Neuronal stem cell (in vitro differentiated cells): ENCODE measurements at regions not wholly inside any gene's neighbourhood (a gene's known extent, or its start where the extent isn't known, plus 50 kb on each side); places are given as distances from the start of the nearest gene placed in this dataset.

Source experiments
- DNase-seq: peaks from one replicate; pipeline ENCODE4 v3.0.0-alpha.2; 2013; ENCODE audit warnings: low spot score
- H2AFZ ChIP-seq: one replicate; pipeline ENCODE4 v1.6.1; 2013; ENCODE audit warnings: mild to moderate bottlenecking, low read length, inconsistent platforms
- H2AK5ac ChIP-seq: 2 replicates; pipeline ENCODE4 v1.6.1; 2013; ENCODE audit warnings: low read depth, mild to moderate bottlenecking, inconsistent platforms, low read length, moderate library complexity, mixed read lengths
- H2BK120ac ChIP-seq: 2 replicates; pipeline ENCODE4 v1.6.1; 2013; ENCODE audit warnings: low read depth, mild to moderate bottlenecking, inconsistent platforms, low read length, moderate library complexity, mixed read lengths
- H2BK12ac ChIP-seq: one replicate; pipeline ENCODE4 v1.6.1; 2013; ENCODE audit warnings: low read length, inconsistent platforms
- H2BK15ac ChIP-seq: 2 replicates; pipeline ENCODE4 v1.6.1; 2013; ENCODE audit warnings: mild to moderate bottlenecking, low read length, inconsistent platforms, mixed read lengths
- H2BK5ac ChIP-seq: one replicate; pipeline ENCODE4 v1.6.1; 2013; ENCODE audit warnings: inconsistent platforms, mild to moderate bottlenecking, low read length, moderate library complexity
- H3K14ac ChIP-seq: one replicate; pipeline ENCODE4 v1.6.1; 2013; ENCODE audit warnings: low read length, inconsistent platforms
- H3K18ac ChIP-seq: 2 replicates; pipeline ENCODE4 v1.6.1; 2013; ENCODE audit warnings: low read length, inconsistent platforms
- H3K23ac ChIP-seq: 2 replicates; pipeline ENCODE4 v1.6.1; 2013; ENCODE audit warnings: low read depth, mild to moderate bottlenecking, mixed read lengths, low read length, inconsistent platforms; ENCODE audit not compliant: poor library complexity
- H3K27ac ChIP-seq: replicated peaks from 3 replicates; pipeline ENCODE4 v1.5.1; 2013; ENCODE audit warnings: low read length, inconsistent platforms
- H3K27me3 ChIP-seq, 3 experiments: 2 replicates each; pipeline ENCODE4 v1.6.1; 2013; ENCODE audit warnings: low read length in 3 of 3, mild to moderate bottlenecking in 2 of 3, inconsistent platforms in 1 of 3, low read depth in 1 of 3, mixed read lengths in 1 of 3, moderate library complexity in 1 of 3; ENCODE audit not compliant: control insufficient read depth in 3 of 3, insufficient read depth in 3 of 3
- H3K36me3 ChIP-seq, 2 donors: replicated peaks in 1 of 2; 2 replicates each; pipeline ENCODE4 v1.6.1; 2013; ENCODE audit warnings: low read length in 2 of 2; ENCODE audit not compliant: control insufficient read depth in 2 of 2, insufficient read depth in 2 of 2
- H3K4ac ChIP-seq: 2 replicates; pipeline ENCODE4 v1.6.1; 2013; ENCODE audit warnings: inconsistent platforms, mild to moderate bottlenecking, low read length, moderate library complexity
- H3K4me1 ChIP-seq, 2 donors: 1 replicate in 1 of 2; 2 replicates in 1 of 2; pipeline ENCODE4 v1.6.1; 2013; ENCODE audit warnings: low read length in 2 of 2, low read depth in 1 of 2; ENCODE audit not compliant: control insufficient read depth in 2 of 2, insufficient read depth in 1 of 2
- H3K4me2 ChIP-seq: one replicate; pipeline ENCODE4 v1.6.1; 2013; ENCODE audit warnings: mild to moderate bottlenecking, low read length, inconsistent platforms; ENCODE audit not compliant: insufficient read depth, poor library complexity, severe bottlenecking
- H3K4me3 ChIP-seq, 2 donors: 2 replicates each; pipeline ENCODE4 v1.5.1; 2013; ENCODE audit warnings: low read length in 2 of 2, mild to moderate bottlenecking in 2 of 2, inconsistent platforms in 1 of 2, moderate library complexity in 1 of 2
- H3K79me1 ChIP-seq: one replicate; pipeline ENCODE4 v1.6.1; 2013; ENCODE audit warnings: low read depth, mild to moderate bottlenecking, inconsistent platforms, low read length, moderate library complexity
- H3K9ac ChIP-seq: one replicate; pipeline ENCODE4 v1.6.1; 2013; ENCODE audit warnings: mild to moderate bottlenecking, low read depth, low read length, inconsistent platforms; ENCODE audit not compliant: poor library complexity
- H3K9me3 ChIP-seq, 2 donors: replicated peaks in 1 of 2; 2 replicates each; pipeline versions ENCODE3 to v1.6.1; 2013; ENCODE audit warnings: low read length in 2 of 2, mild to moderate bottlenecking in 2 of 2, inconsistent platforms in 1 of 2, low read depth in 1 of 2, mixed read lengths in 1 of 2, moderate library complexity in 1 of 2; ENCODE audit not compliant: control insufficient read depth in 2 of 2, insufficient read depth in 1 of 2
- H4K8ac ChIP-seq: one replicate; pipeline ENCODE4 v1.6.1; 2013; ENCODE audit warnings: low read depth, mild to moderate bottlenecking, inconsistent platforms, low read length, moderate library complexity
- H4K91ac ChIP-seq: one replicate; pipeline ENCODE4 v1.6.1; 2013; ENCODE audit warnings: low read length, low read depth, mild to moderate bottlenecking, inconsistent platforms; ENCODE audit not compliant: poor library complexity
- WGBS, 2 donors: extraction: QIAGEN DNeasy Blood & Tissue Kit; methylation state at CpG; one replicate each; pipeline ENCODE4 v1.1.7; 2013; ENCODE audit warnings: missing lambda C conversion rate in 2 of 2, mixed read lengths in 1 of 2; ENCODE audit not compliant: insufficient read length in 2 of 2, insufficient replicate concordance in 1 of 2; ENCODE audit errors: extremely low coverage in 2 of 2; 5-methylcytosine and 5-hydroxymethylcytosine counted together

DNA sequence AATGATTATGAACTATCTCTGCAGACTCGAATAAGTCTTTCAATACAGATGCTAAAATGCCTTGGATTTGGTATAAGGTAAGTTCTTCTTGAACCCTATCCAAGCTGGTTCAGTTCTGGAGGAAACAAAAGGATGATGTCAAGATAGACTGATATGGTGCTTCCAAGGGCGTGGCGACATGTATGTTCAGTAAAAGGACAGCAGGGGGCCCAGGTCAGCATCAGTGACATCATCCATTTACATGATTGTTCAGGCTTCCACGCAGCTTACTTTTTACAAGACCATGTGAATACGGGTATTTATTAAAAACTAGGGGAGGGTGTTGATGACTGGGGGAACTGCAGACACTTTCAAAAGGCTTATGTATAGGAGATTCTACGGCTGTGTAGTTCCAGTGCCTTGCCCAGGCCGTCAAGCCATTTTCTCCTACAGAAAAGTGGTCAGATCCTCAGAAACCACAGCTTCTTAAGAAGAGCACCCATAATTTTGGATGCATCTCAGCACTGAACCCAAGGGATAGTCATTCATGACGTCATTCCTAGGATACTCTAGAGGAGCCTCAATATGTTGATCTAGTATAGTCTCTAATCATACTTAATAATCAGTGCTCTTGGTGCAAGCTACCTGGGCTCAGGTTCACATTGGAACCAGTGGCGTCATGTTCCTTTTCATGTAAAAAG lies 527.7 kb downstream of the FUT8 start:
- Histone ChIP-seq H3K14ac (no peak overlapping the region), H2AK5ac (no peak overlapping the region), H2BK12ac (no peak overlapping the region), H3K79me1 (no peaks in the 10 kb centered on the region), H2AFZ (no peak overlapping the region), H3K9ac (no peak overlapping the region), H3K27me3 (no peaks in the 10 kb centered on the region), H3K36me3 (no peaks in the 10 kb centered on the region), H3K4me3 (no peak overlapping the region), H2BK120ac (no peak overlapping the region), H3K27ac (no peak overlapping the region), H3K9me3 (no peaks in the 10 kb centered on the region), H4K91ac (no peak overlapping the region), H3K4me1 (no peaks in the 10 kb centered on the region), H3K18ac (no peak overlapping the region), H2BK15ac (no peak overlapping the region), H2BK5ac (no peak overlapping the region), H3K23ac (no peak overlapping the region), H4K8ac (no peak overlapping the region), H3K4me2 (no peak overlapping the region), H3K4ac (no peak overlapping the region)
- DNase-seq: no peak
- no CpG with 5 or more reads among the region's 9 CpGs for WGBS, 2 donors

DNA sequence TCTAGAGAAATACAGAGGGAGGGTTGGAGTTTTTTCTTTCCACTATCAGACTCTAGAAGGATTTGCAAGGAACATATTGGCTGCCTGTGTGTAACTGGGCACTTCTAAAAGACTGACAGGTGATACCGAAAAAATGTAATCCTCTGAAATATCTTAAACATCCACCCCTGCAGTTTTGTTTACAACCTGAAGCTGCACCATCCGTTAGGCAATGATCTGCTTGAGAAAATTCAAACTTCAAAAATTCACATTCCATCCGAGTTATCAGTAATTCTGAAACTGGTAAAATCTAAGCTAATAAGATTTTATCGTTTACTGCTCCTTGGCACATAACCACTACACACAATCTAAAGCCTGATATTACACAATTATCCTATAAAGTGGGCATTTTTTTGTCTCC lies 528.6 kb downstream of the FUT8 start:
- Histone ChIP-seq H3K14ac (no peak overlapping the region), H3K27me3 (no peaks in the 10 kb centered on the region), H2AK5ac (no peak overlapping the region), H4K8ac (no peak overlapping the region), H3K9ac (no peak overlapping the region), H3K36me3 (no peaks in the 10 kb centered on the region), H2BK120ac (no peak overlapping the region), H3K4me3 (no peak overlapping the region), H2AFZ (no peak overlapping the region), H4K91ac (no peak overlapping the region), H3K27ac (no peak overlapping the region), H2BK15ac (no peak overlapping the region), H3K4me2 (no peak overlapping the region), H3K23ac (no peak overlapping the region), H3K79me1 (no peaks in the 10 kb centered on the region), H3K9me3 (no peaks in the 10 kb centered on the region), H3K4me1 (no peaks in the 10 kb centered on the region), H2BK5ac (no peak overlapping the region), H3K18ac (no peak overlapping the region), H3K4ac (no peak overlapping the region), H2BK12ac (no peak overlapping the region)
- WGBS, 2 donors: no CpG with 5 or more reads among the region's 4 CpGs
- no peak for DNase-seq

DNA sequence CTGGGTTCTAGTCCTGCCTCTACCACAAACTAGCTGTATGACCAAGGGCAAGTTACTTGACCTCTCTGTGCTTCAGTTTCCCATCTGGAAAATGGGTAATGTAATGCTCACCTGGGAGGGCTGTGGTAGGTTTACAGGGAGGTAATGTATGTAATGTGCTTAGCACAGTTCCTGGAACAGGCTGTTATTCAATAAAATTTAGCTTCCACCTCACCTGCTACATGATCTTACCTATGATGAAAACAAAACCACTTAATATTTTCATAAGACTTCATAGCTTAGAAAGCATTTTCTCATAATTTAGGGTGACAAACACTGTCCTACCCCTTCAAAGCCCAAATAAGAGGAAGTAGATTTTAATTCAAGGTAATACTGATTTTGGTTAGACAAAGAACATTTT lies 530.6 kb downstream of the FUT8 start:
- Histone ChIP-seq H3K27ac (no peak overlapping the region), H2AK5ac (no peak overlapping the region), H2BK12ac (no peak overlapping the region), H2BK120ac (no peak overlapping the region), H3K9me3 (no peaks in the 10 kb centered on the region), H3K23ac (no peak overlapping the region), H3K4ac (no peak overlapping the region), H3K4me2 (no peak overlapping the region), H3K4me3 (no peak overlapping the region), H3K18ac (no peak overlapping the region), H4K91ac (no peak overlapping the region), H3K14ac (no peak overlapping the region), H2AFZ (no peak overlapping the region), H3K27me3 (no peaks in the 10 kb centered on the region), H4K8ac (no peak overlapping the region), H2BK5ac (no peak overlapping the region), H3K4me1 (peaks cover 0 to 3% of the 10 kb centered on the region in 2 donors), H2BK15ac (no peak overlapping the region), H3K9ac (no peak overlapping the region), H3K79me1 (no peaks in the 10 kb centered on the region), H3K36me3 (no peaks in the 10 kb centered on the region)
- DNase-seq: no peak

DNA sequence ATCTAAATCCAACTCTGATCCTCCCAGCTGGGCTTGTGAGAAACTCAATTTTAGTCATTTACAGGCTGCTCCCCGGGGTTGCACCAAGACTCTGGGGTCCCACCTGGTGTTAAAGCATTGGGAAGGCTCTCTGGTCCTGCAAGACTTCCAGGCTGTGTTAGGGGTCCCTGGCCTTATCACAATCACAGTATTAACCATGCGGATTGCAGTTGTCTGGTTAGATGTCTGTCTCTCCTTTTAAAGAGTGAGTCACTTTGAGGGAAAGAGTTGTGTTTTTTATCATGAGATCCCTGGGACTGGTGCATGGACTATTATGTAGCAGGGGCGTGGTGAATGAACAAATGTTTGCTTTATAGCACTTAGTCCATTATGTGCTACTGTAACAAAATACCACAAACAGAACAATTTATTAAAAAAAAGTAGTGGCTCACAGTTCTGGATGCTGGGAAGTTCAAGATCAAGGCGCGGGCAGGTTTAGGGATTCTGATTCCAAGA lies 531.4 kb downstream of the FUT8 start:
- no peak overlapping the region for H3K4ac ChIP-seq
- no peak for DNase-seq

More for the DNA sequence above, 531.4 kb downstream of the FUT8 start:
- Histone ChIP-seq H3K79me1 (no peaks in the 10 kb centered on the region), H2AFZ (no peak overlapping the region), H3K14ac (no peak overlapping the region), H3K36me3 (no peaks in the 10 kb centered on the region), H3K4me3 (no peak overlapping the region), H3K27me3 (no peaks in the 10 kb centered on the region), H3K4me1 (peaks cover 0 to 6% of the 10 kb centered on the region in 2 donors), H2BK120ac (no peak overlapping the region), H3K18ac (no peak overlapping the region), H2BK5ac (no peak overlapping the region), H3K9ac (no peak overlapping the region), H3K4me2 (no peak overlapping the region), H2BK12ac (no peak overlapping the region), H3K27ac (no peak overlapping the region), H3K9me3 (no peaks in the 10 kb centered on the region), H2AK5ac (no peak overlapping the region), H4K91ac (no peak overlapping the region), H4K8ac (no peak overlapping the region), H2BK15ac (no peak overlapping the region), H3K23ac (no peak overlapping the region)
- whole genome bisulfite sequencing, 2 donors: no CpG with 5 or more reads among the region's 5 CpGs
